ENCODE measurements at regions not wholly inside any gene's neighbourhood (a gene's known extent, or its start where the extent isn't known, plus 50 kb on each side); places are given as distances from the start of the nearest gene placed in this dataset.

- no peak for DNase-seq (ENCODE audit: low spot score)
Observed at GRCh38 chr12:46449856-46450255, 77.3 kb upstream of the SLC38A2 start.

- DNase-seq (ENCODE audit: low spot score), result no peak
Observed at GRCh38 chr12:46449316-46449715, 76.7 kb upstream of the SLC38A2 start.

GRCh38 chr12:46446645-46447044 is 74.1 kb upstream of the SLC38A2 start:
- DNase-seq (ENCODE audit: low spot score), result no peak

- no peak for DNase-seq (ENCODE audit: low spot score)
Observed at GRCh38 chr12:46445551-46446235, 73.1 kb upstream of the SLC38A2 start.

- DNase-seq (ENCODE audit: low spot score), result no peak
Observed at GRCh38 chr12:46445093-46445492, 72.5 kb upstream of the SLC38A2 start.

GRCh38 chr12:46443594-46444263 is 71.2 kb upstream of the SLC38A2 start:
- DNase-seq (ENCODE audit: low spot score), result no peak

GRCh38 chr12:46442738-46443137 is 70.2 kb upstream of the SLC38A2 start:
- no peak for DNase-seq (ENCODE audit: low spot score)

- DNase-seq (ENCODE audit: low spot score), result peak; percentile 58
Observed at GRCh38 chr12:46442239-46442638, 69.7 kb upstream of the SLC38A2 start.

- no peak for DNase-seq (ENCODE audit: low spot score)
Observed at GRCh38 chr12:46439793-46440511, 67.4 kb upstream of the SLC38A2 start.

- DNase-seq (ENCODE audit: low spot score), result no peak
Observed at GRCh38 chr12:46438719-46439319, 66.2 kb upstream of the SLC38A2 start.

- no peak for DNase-seq (ENCODE audit: low spot score)
Observed at GRCh38 chr12:46438256-46438655, 65.7 kb upstream of the SLC38A2 start.

GRCh38 chr12:46437469-46437868 is 64.9 kb upstream of the SLC38A2 start:
- DNase-seq (ENCODE audit: low spot score), result no peak

- no peak for DNase-seq (ENCODE audit: low spot score)
Observed at GRCh38 chr12:46436747-46437146, 64.2 kb upstream of the SLC38A2 start.

GRCh38 chr12:46435625-46436024 is 63.1 kb upstream of the SLC38A2 start:
- no peak for DNase-seq (ENCODE audit: low spot score)

GRCh38 chr12:46435029-46435428 is 62.5 kb upstream of the SLC38A2 start:
- DNase-seq (ENCODE audit: low spot score), result no peak

- DNase-seq (ENCODE audit: low spot score), result no peak
Observed at GRCh38 chr12:46433829-46434228, 61.3 kb upstream of the SLC38A2 start.

GRCh38 chr12:46432325-46432724 is 59.8 kb upstream of the SLC38A2 start:
- no peak for DNase-seq (ENCODE audit: low spot score)

- peak; percentile 46 for DNase-seq (ENCODE audit: low spot score)
Observed at GRCh38 chr12:46430340-46430948, 57.9 kb upstream of the SLC38A2 start.
